Glutamatergic neuron (in vitro differentiated cells): ENCODE measurements at regions not wholly inside any gene's neighbourhood (a gene's known extent, or its start where the extent isn't known, plus 50 kb on each side); places are given as distances from the start of the nearest gene placed in this dataset.

Source experiments
- DNase-seq: peaks from one replicate; pipeline ENCODE4 v3.0.0; 2022
- H3K27ac Mint-ChIP-seq: one replicate; pipeline ENCODE4 v1.8.0; 2020; ENCODE audit warnings: mild to moderate bottlenecking, mixed read lengths, inconsistent platforms; ENCODE audit not compliant: unreplicated experiment
- H3K27me3 Mint-ChIP-seq: one replicate; pipeline ENCODE4 v1.8.0; 2020; ENCODE audit warnings: mild to moderate bottlenecking, moderate library complexity, mixed read lengths, inconsistent platforms; ENCODE audit not compliant: unreplicated experiment
- H3K36me3 Mint-ChIP-seq: one replicate; pipeline ENCODE4 v1.8.0; 2020; ENCODE audit warnings: mild to moderate bottlenecking, mixed read lengths, inconsistent platforms; ENCODE audit not compliant: unreplicated experiment
- H3K4me1 Mint-ChIP-seq: one replicate; pipeline ENCODE4 v1.8.0; 2020; ENCODE audit warnings: mild to moderate bottlenecking, low read depth, mixed read lengths, inconsistent platforms; ENCODE audit not compliant: unreplicated experiment
- H3K4me3 Mint-ChIP-seq: one replicate; pipeline ENCODE4 v1.8.0; 2020; ENCODE audit warnings: mild to moderate bottlenecking, mixed read lengths, inconsistent platforms; ENCODE audit not compliant: unreplicated experiment
- H3K9me3 Mint-ChIP-seq: one replicate; pipeline ENCODE4 v1.8.0; 2020; ENCODE audit warnings: mild to moderate bottlenecking, moderate library complexity, mixed read lengths, inconsistent platforms; ENCODE audit not compliant: unreplicated experiment
- CTCF ChIP-seq: fragments of 200-600 bp; sonication (generic); IDR thresholded peaks from one replicate; pipeline ENCODE4 v1.5.0; 2021; ENCODE audit not compliant: partially characterized antibody, unreplicated experiment

DNA sequence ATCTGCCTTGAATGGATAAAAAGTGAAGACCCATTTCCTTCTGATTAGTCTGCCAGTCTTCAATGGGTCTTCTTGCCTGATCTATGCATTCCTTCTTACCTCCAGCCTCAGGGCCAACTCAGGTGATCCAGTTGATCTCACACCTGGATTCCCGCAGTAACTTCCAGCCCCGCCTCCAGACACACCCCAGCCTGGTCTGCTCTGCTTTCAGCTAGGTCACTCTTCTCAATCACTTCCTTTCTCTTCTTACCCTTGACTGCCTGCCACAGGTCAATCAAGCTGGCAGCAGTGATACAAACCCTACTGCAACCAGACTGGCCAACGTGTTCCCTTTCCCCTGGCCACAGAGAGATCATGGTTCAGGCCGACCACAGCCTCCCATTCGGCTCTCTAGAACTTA, 263.6 kb downstream of the ZNF516 start:
- Mint-ChIP-seq H3K27ac (no peak overlapping the region), H3K4me1 (no peaks in the 10 kb centered on the region), H3K4me3 (no peak overlapping the region), H3K36me3 (no peaks in the 10 kb centered on the region), H3K27me3 (no peaks in the 10 kb centered on the region), H3K9me3 (peaks cover 1% of the 10 kb centered on the region)
- no peak for TF ChIP-seq CTCF
- no peak for DNase-seq

GRCh38 chr18:76230791-76231190, 264.3 kb downstream of the ZNF516 start:
- no peaks in the 10 kb centered on the region for H3K4me1 Mint-ChIP-seq
- peaks cover 1% of the 10 kb centered on the region for H3K9me3 Mint-ChIP-seq
- H3K27ac Mint-ChIP-seq: no peak overlapping the region
- H3K4me3 Mint-ChIP-seq: no peak overlapping the region
- H3K27me3 Mint-ChIP-seq: no peaks in the 10 kb centered on the region
- no peaks in the 10 kb centered on the region for H3K36me3 Mint-ChIP-seq
- TF ChIP-seq CTCF: no peak
- no peak for DNase-seq

GRCh38 chr18:76228716-76229115, 266.3 kb downstream of the ZNF516 start:
- Mint-ChIP-seq H3K9me3 (peaks cover 2% of the 10 kb centered on the region), H3K4me3 (no peak overlapping the region), H3K36me3 (no peaks in the 10 kb centered on the region), H3K27ac (no peak overlapping the region), H3K4me1 (no peaks in the 10 kb centered on the region), H3K27me3 (no peaks in the 10 kb centered on the region)
- DNase-seq: no peak
- TF ChIP-seq CTCF: no peak

- Mint-ChIP-seq H3K27ac (no peak overlapping the region), H3K9me3 (peaks cover 2% of the 10 kb centered on the region), H3K36me3 (no peaks in the 10 kb centered on the region), H3K27me3 (no peaks in the 10 kb centered on the region), H3K4me3 (no peak overlapping the region), H3K4me1 (no peaks in the 10 kb centered on the region)
- TF ChIP-seq CTCF: no peak
- no peak for DNase-seq
Measured at GRCh38 chr18:76227759-76228158, 267.3 kb downstream of the ZNF516 start.

GRCh38 chr18:76223403-76223802, 271.6 kb downstream of the ZNF516 start:
- DNase-seq: no peak
- peaks cover 3% of the 10 kb centered on the region for H3K9me3 Mint-ChIP-seq
- no peaks in the 10 kb centered on the region for H3K36me3 Mint-ChIP-seq
- no peak overlapping the region for H3K4me3 Mint-ChIP-seq
- no peak overlapping the region for H3K27ac Mint-ChIP-seq
- no peak for TF ChIP-seq CTCF
- no peaks in the 10 kb centered on the region for H3K4me1 Mint-ChIP-seq
- no peaks in the 10 kb centered on the region for H3K27me3 Mint-ChIP-seq
